ENCODE measurements at regions not wholly inside any gene's neighbourhood (a gene's known extent, or its start where the extent isn't known, plus 50 kb on each side); places are given as distances from the start of the nearest gene placed in this dataset.

GRCh38 chr6:165769884-165770283 lies 106.8 kb upstream of the PDE10A start:
- TF ChIP-seq CTCF (IDR thresholded peaks at IDR 0.05; ENCODE audit: borderline replicate concordance, extremely low read depth, low read length, poor library complexity, severe bottlenecking) (no peak), EZH2 (IDR thresholded peaks at IDR 0.05; ENCODE audit: borderline replicate concordance, low read depth, low read length, severe bottlenecking) (no peak)

Measured in DND-41 (cell line).